SJSA1 (cell line): ENCODE measurements at regions not wholly inside any gene's neighbourhood (a gene's known extent, or its start where the extent isn't known, plus 50 kb on each side); places are given as distances from the start of the nearest gene placed in this dataset.

Source experiments
- DNase-seq, 2 experiments: peaks; one replicate each; pipeline ENCODE4 v3.0.0-alpha.2; 2015 to 2020; ENCODE audit warnings: low spot score in 2 of 2, low read depth in 1 of 2
- H3K27ac ChIP-seq: fragments of 250-450 bp; sonication (Bioruptor Pico); 2 replicates; pipeline ENCODE4 v1.5.1; 2020; ENCODE audit warnings: mild to moderate bottlenecking, moderate library complexity
- H3K27me3 ChIP-seq: fragments of 250-450 bp; sonication (Bioruptor Pico); replicated peaks from 2 replicates; pipeline ENCODE4 v1.5.1; 2020; ENCODE audit warnings: mild to moderate bottlenecking, moderate library complexity
- H3K36me3 ChIP-seq: fragments of 250-450 bp; sonication (Bioruptor Pico); 2 replicates; pipeline ENCODE4 v1.5.1; 2020; ENCODE audit warnings: mild to moderate bottlenecking
- H3K4me1 ChIP-seq: fragments of 250-450 bp; sonication (Bioruptor Pico); replicated peaks from 2 replicates; pipeline ENCODE4 v1.6.1; 2021; ENCODE audit warnings: mild to moderate bottlenecking
- H3K4me3 ChIP-seq: fragments of 250-450 bp; sonication (Bioruptor Pico); 2 replicates; pipeline ENCODE4 v1.5.1; 2020; ENCODE audit warnings: mild to moderate bottlenecking
- H3K9me3 ChIP-seq: fragments of 250-450 bp; sonication (Bioruptor Pico); replicated peaks from 2 replicates; pipeline ENCODE4 v1.5.1; 2020; ENCODE audit warnings: mild to moderate bottlenecking

GRCh38 chr5:52491071-52491787 is 296.5 kb upstream of the ITGA1 start:
- H3K36me3 ChIP-seq: no peaks in the 10 kb centered on the region
- no peak for DNase-seq
- H3K27ac ChIP-seq: no peak overlapping the region
- H3K27me3 ChIP-seq: no peaks in the 10 kb centered on the region; the same call in 1 of the 2 replicates
- H3K4me1 ChIP-seq: no peaks in the 10 kb centered on the region
- H3K9me3 ChIP-seq: no peaks in the 10 kb centered on the region
- H3K4me3 ChIP-seq: no peak overlapping the region

GRCh38 chr5:52491818-52492217 is 295.9 kb upstream of the ITGA1 start:
- Histone ChIP-seq H3K9me3 (no peaks in the 10 kb centered on the region), H3K27me3 (no peaks in the 10 kb centered on the region; the same call in 1 of the 2 replicates), H3K36me3 (no peaks in the 10 kb centered on the region), H3K27ac (no peak overlapping the region), H3K4me1 (no peaks in the 10 kb centered on the region), H3K4me3 (no peak overlapping the region)
- DNase-seq: no peak

- no peak overlapping the region for H3K27ac ChIP-seq
- no peak for DNase-seq
- H3K9me3 ChIP-seq: no peaks in the 10 kb centered on the region
- no peak overlapping the region for H3K4me3 ChIP-seq
- peaks cover 10% of the 10 kb centered on the region; the same call in 1 of the 2 replicates for H3K27me3 ChIP-seq
- H3K36me3 ChIP-seq: no peaks in the 10 kb centered on the region
- H3K4me1 ChIP-seq: no peaks in the 10 kb centered on the region
Observed at GRCh38 chr5:52497133-52497693, 290.5 kb upstream of the ITGA1 start.

GRCh38 chr5:52498607-52499006 is 289.1 kb upstream of the ITGA1 start:
- H3K27me3 ChIP-seq: peaks cover 10% of the 10 kb centered on the region; the same call in 1 of the 2 replicates
- no peaks in the 10 kb centered on the region for H3K36me3 ChIP-seq
- H3K27ac ChIP-seq: no peak overlapping the region
- H3K4me1 ChIP-seq: no peaks in the 10 kb centered on the region
- no peak overlapping the region for H3K4me3 ChIP-seq
- no peak for DNase-seq
- no peaks in the 10 kb centered on the region for H3K9me3 ChIP-seq

- no peak overlapping the region for H3K27ac ChIP-seq
- no peaks in the 10 kb centered on the region for H3K36me3 ChIP-seq
- no peak for DNase-seq
- H3K9me3 ChIP-seq: no peaks in the 10 kb centered on the region
- H3K4me1 ChIP-seq: no peaks in the 10 kb centered on the region
- no peak overlapping the region for H3K4me3 ChIP-seq
- peaks cover 23% of the 10 kb centered on the region for H3K27me3 ChIP-seq
Observed at GRCh38 chr5:52502460-52502999, 285.2 kb upstream of the ITGA1 start.

GRCh38 chr5:52504584-52505240 is 283.0 kb upstream of the ITGA1 start:
- no peak for DNase-seq
- no peak overlapping the region for H3K27ac ChIP-seq

GRCh38 chr5:52517667-52518066 is 270.0 kb upstream of the ITGA1 start:
- no peak overlapping the region for H3K4me3 ChIP-seq
- H3K4me1 ChIP-seq: no peaks in the 10 kb centered on the region
- no peak for DNase-seq
- no peak overlapping the region for H3K27ac ChIP-seq
- H3K9me3 ChIP-seq: no peaks in the 10 kb centered on the region
- no peaks in the 10 kb centered on the region for H3K36me3 ChIP-seq
- 0 out of 2 replicates have a peak, but pooled peaks cover 5% of the 10 kb centered on the region for H3K27me3 ChIP-seq

More at GRCh38 chr5:52504584-52505240, 283.0 kb upstream of the ITGA1 start:
- peaks cover 23% of the 10 kb centered on the region for H3K27me3 ChIP-seq
- no peak overlapping the region for H3K4me3 ChIP-seq
- H3K4me1 ChIP-seq: no peaks in the 10 kb centered on the region
- no peaks in the 10 kb centered on the region for H3K36me3 ChIP-seq
- H3K9me3 ChIP-seq: no peaks in the 10 kb centered on the region

- Histone ChIP-seq H3K27ac (no peak overlapping the region), H3K27me3 (0 out of 2 replicates have a peak, but pooled peaks cover 6% of the 10 kb centered on the region), H3K4me3 (no peak overlapping the region), H3K36me3 (no peaks in the 10 kb centered on the region), H3K9me3 (no peaks in the 10 kb centered on the region), H3K4me1 (no peaks in the 10 kb centered on the region)
- no peak for DNase-seq
Observed at GRCh38 chr5:52520171-52520570, 267.5 kb upstream of the ITGA1 start.

- Histone ChIP-seq H3K4me3 (no peak overlapping the region), H3K27me3 (0 out of 2 replicates have a peak, but pooled peaks cover 7% of the 10 kb centered on the region), H3K9me3 (no peaks in the 10 kb centered on the region), H3K27ac (no peak overlapping the region), H3K4me1 (no peaks in the 10 kb centered on the region), H3K36me3 (no peaks in the 10 kb centered on the region)
- no peak for DNase-seq
Observed at GRCh38 chr5:52521236-52521635, 266.5 kb upstream of the ITGA1 start.

GRCh38 chr5:52523701-52524100 is 264.0 kb upstream of the ITGA1 start:
- Histone ChIP-seq H3K27me3 (0 out of 2 replicates have a peak, but pooled peaks cover 7% of the 10 kb centered on the region), H3K36me3 (no peaks in the 10 kb centered on the region), H3K4me3 (no peak overlapping the region), H3K9me3 (no peaks in the 10 kb centered on the region), H3K4me1 (no peaks in the 10 kb centered on the region), H3K27ac (no peak overlapping the region)
- DNase-seq: no peak

GRCh38 chr5:52531105-52531504 is 256.6 kb upstream of the ITGA1 start:
- H3K4me1 ChIP-seq: no peaks in the 10 kb centered on the region

GRCh38 chr5:52543594-52543993 is 244.1 kb upstream of the ITGA1 start:
- H3K27me3 ChIP-seq: peaks cover 10% of the 10 kb centered on the region
- no peak overlapping the region for H3K27ac ChIP-seq
- no peaks in the 10 kb centered on the region for H3K9me3 ChIP-seq
- no peak overlapping the region for H3K4me3 ChIP-seq
- no peaks in the 10 kb centered on the region for H3K36me3 ChIP-seq
- H3K4me1 ChIP-seq: no peaks in the 10 kb centered on the region
- DNase-seq: no peak

More at GRCh38 chr5:52531105-52531504, 256.6 kb upstream of the ITGA1 start:
- Histone ChIP-seq H3K4me3 (no peak overlapping the region), H3K9me3 (no peaks in the 10 kb centered on the region), H3K27me3 (no peaks in the 10 kb centered on the region; the same call in 1 of the 2 replicates), H3K27ac (no peak overlapping the region), H3K36me3 (no peaks in the 10 kb centered on the region)
- DNase-seq: no peak

GRCh38 chr5:52544738-52545137 is 243.0 kb upstream of the ITGA1 start:
- peaks cover 10% of the 10 kb centered on the region for H3K27me3 ChIP-seq
- no peak overlapping the region for H3K4me3 ChIP-seq
- DNase-seq: no peak
- H3K4me1 ChIP-seq: no peaks in the 10 kb centered on the region
- no peaks in the 10 kb centered on the region for H3K36me3 ChIP-seq
- no peak overlapping the region for H3K27ac ChIP-seq
- no peaks in the 10 kb centered on the region for H3K9me3 ChIP-seq

GRCh38 chr5:52554293-52554692 is 233.4 kb upstream of the ITGA1 start:
- Histone ChIP-seq H3K4me3 (no peak overlapping the region), H3K27me3 (no peaks in the 10 kb centered on the region; the same call in 1 of the 2 replicates), H3K4me1 (no peaks in the 10 kb centered on the region), H3K9me3 (no peaks in the 10 kb centered on the region), H3K36me3 (no peaks in the 10 kb centered on the region), H3K27ac (no peak overlapping the region)
- no peak for DNase-seq
